ENCODE measurements at regions not wholly inside any gene's neighbourhood (a gene's known extent, or its start where the extent isn't known, plus 50 kb on each side); places are given as distances from the start of the nearest gene placed in this dataset.

- TF ChIP-seq CTCF (IDR thresholded peaks at IDR 0.05) (no peak), POLR2A (IDR thresholded peaks at IDR 0.05) (no peak)
These were observed 402.4 kb downstream of the SATB2 start for GRCh38 chr2:199055336-199055735.
